Neural cell (in vitro differentiated cells): ENCODE measurements at regions not wholly inside any gene's neighbourhood (a gene's known extent, or its start where the extent isn't known, plus 50 kb on each side); places are given as distances from the start of the nearest gene placed in this dataset.

Experiments
- H2AFZ ChIP-seq: fragments of 200-600, 300-800 bp; sonication (generic), shearing (Covaris generic); 2 replicates; pipeline ENCODE4 v1.6.0; 2014; ENCODE audit warnings: low read depth, mild to moderate bottlenecking, antibody characterized with exemption, low read length, moderate library complexity
- H3F3A ChIP-seq: fragments of 200-600 bp; shearing (Covaris generic); 2 replicates; pipeline ENCODE4 v1.6.1; 2016; ENCODE audit warnings: mild to moderate bottlenecking, moderate library complexity, mixed read lengths, antibody characterized with exemption, low read length; ENCODE audit not compliant: insufficient read depth, poor library complexity, severe bottlenecking
- H3K27ac ChIP-seq: fragments of 200-600, 300-800 bp; sonication (generic), shearing (Covaris generic); 2 replicates; pipeline ENCODE4 v1.5.1; 2014; ENCODE audit warnings: mild to moderate bottlenecking, low read length, moderate library complexity
- H3K27me3 ChIP-seq: fragments of 300-800, 200-600 bp; sonication (generic), shearing (Covaris generic); 2 replicates; pipeline ENCODE4 v1.6.0; 2014; ENCODE audit warnings: mild to moderate bottlenecking, low read depth, low read length, moderate library complexity; ENCODE audit not compliant: insufficient read depth
- H3K36me3 ChIP-seq: fragments of 300-800, 200-600 bp; sonication (generic), shearing (Covaris generic); 2 replicates; pipeline ENCODE4 v1.5.1; 2014; ENCODE audit warnings: mild to moderate bottlenecking, antibody characterized with exemption, low read length, moderate library complexity; ENCODE audit not compliant: insufficient read depth
- H3K4me2 ChIP-seq: fragments of 300-800, 200-600 bp; sonication (generic), shearing (Covaris generic); 2 replicates; pipeline ENCODE4 v1.6.0; 2014; ENCODE audit warnings: mild to moderate bottlenecking, low read length
- H3K4me3 ChIP-seq: fragments of 300-800, 200-600 bp; sonication (generic), shearing (Covaris generic); 2 replicates; pipeline ENCODE4 v1.5.1; 2014; ENCODE audit warnings: mild to moderate bottlenecking, low read length, moderate library complexity
- H3K79me2 ChIP-seq: fragments of 200-600 bp; shearing (Covaris generic); replicated peaks from 2 replicates; pipeline ENCODE4 v1.6.0; 2014; ENCODE audit warnings: mild to moderate bottlenecking, low read length, moderate library complexity; ENCODE audit not compliant: insufficient read depth
- H3K9ac ChIP-seq: fragments of 300-800, 200-600 bp; sonication (generic), shearing (Covaris generic); 2 replicates; pipeline ENCODE4 v1.6.1; 2016; ENCODE audit warnings: mild to moderate bottlenecking, low read length, mixed read lengths
- H3K9me2 ChIP-seq: fragments of 200-600 bp; shearing (Covaris generic); 2 replicates; pipeline ENCODE4 v1.6.1; 2016; ENCODE audit warnings: mild to moderate bottlenecking, low read length, mixed read lengths; ENCODE audit not compliant: insufficient read depth
- H3K9me3 ChIP-seq: fragments of 200-600, 300-800 bp; sonication (generic), shearing (Covaris generic); 2 replicates; pipeline ENCODE4 v1.6.1; 2016; ENCODE audit warnings: mild to moderate bottlenecking, mixed run types, low read length, moderate library complexity, mixed read lengths
- H4K20me1 ChIP-seq: fragments of 200-600 bp; shearing (Covaris generic); 2 replicates; pipeline ENCODE4 v1.6.1; 2016; ENCODE audit warnings: mild to moderate bottlenecking, mixed run types; ENCODE audit not compliant: insufficient read depth
- EP300 ChIP-seq: fragments of 450-650 bp; conservative IDR thresholded peaks from 2 replicates; pipeline ENCODE4 v1.6.1; 2014; ENCODE audit warnings: antibody characterized with exemption, mild to moderate bottlenecking, moderate library complexity; ENCODE audit not compliant: poor library complexity, severe bottlenecking
- EZH2 ChIP-seq: fragments of 200-600, 300-800 bp; shearing (Covaris generic), sonication (generic); IDR thresholded peaks from 2 replicates; pipeline ENCODE4 v1.6.1; 2014; ENCODE audit warnings: antibody characterized with exemption, low read length, borderline replicate concordance, mild to moderate bottlenecking; ENCODE audit not compliant: insufficient read depth, poor library complexity, severe bottlenecking
- MXI1 ChIP-seq: fragments of 450-650 bp; conservative IDR thresholded peaks from 2 replicates; pipeline ENCODE4 v1.6.1; 2014; ENCODE audit warnings: antibody characterized with exemption, mild to moderate bottlenecking; ENCODE audit not compliant: poor library complexity, severe bottlenecking
- POLR2AphosphoS5 ChIP-seq: IDR thresholded peaks from 2 replicates; pipeline ENCODE4 v1.6.1; 2012
- RAD21 ChIP-seq: fragments of 450-650 bp; conservative IDR thresholded peaks from 2 replicates; pipeline ENCODE4 v1.6.1; 2014; ENCODE audit warnings: antibody characterized with exemption, mild to moderate bottlenecking, moderate library complexity
- SMC3 ChIP-seq: fragments of 450-650 bp; conservative IDR thresholded peaks from 2 replicates; pipeline ENCODE4 v1.6.1; 2014; ENCODE audit warnings: antibody characterized with exemption, mild to moderate bottlenecking, moderate library complexity; ENCODE audit not compliant: poor library complexity
- TAF1 ChIP-seq: IDR thresholded peaks from 2 replicates; pipeline ENCODE4 v1.6.1; 2012; ENCODE audit warnings: low read depth
- TF ChIP-seq, protein P1 (sequence below): IDR thresholded peaks from 2 replicates; pipeline ENCODE4 v1.6.1; 2012; ENCODE audit warnings: borderline replicate concordance
- TF ChIP-seq, protein P2 (sequence below): fragments of 450-650 bp; IDR thresholded peaks from 2 replicates; pipeline ENCODE4 v1.5.1; 2014; ENCODE audit warnings: antibody characterized with exemption, mild to moderate bottlenecking, moderate library complexity; ENCODE audit not compliant: poor library complexity, severe bottlenecking

DNA sequence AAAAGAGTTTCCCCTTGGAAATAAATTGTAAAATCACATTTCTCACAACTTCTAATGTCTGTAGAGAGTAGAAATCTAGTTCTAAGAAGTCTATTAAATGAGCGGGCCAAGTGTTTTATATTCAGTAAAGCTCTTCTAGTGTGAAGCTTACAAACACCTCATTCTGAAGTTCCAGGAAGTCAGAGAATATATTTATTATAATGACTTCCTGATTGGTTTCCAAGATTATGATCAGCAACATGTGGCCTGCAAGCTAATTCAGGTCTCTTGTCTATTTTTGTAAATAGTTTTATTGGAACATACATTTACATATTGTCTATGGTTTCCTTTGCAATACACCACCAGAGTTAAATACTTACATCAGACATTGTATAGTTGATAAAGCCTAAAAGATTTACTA lies 603.9 kb downstream of the AMY1C start:
- no peaks in the 10 kb centered on the region for H3K79me2 ChIP-seq
- H3K9me2 ChIP-seq: no peaks in the 10 kb centered on the region
- no peaks in the 10 kb centered on the region for H3K36me3 ChIP-seq
- no peaks in the 10 kb centered on the region for H3K9me3 ChIP-seq
- H2AFZ ChIP-seq: no peak overlapping the region
- H3K27ac ChIP-seq: no peak overlapping the region
- H3K4me3 ChIP-seq: no peak overlapping the region
- TF ChIP-seq TAF1: no peak
- TF ChIP-seq, protein P1, sequence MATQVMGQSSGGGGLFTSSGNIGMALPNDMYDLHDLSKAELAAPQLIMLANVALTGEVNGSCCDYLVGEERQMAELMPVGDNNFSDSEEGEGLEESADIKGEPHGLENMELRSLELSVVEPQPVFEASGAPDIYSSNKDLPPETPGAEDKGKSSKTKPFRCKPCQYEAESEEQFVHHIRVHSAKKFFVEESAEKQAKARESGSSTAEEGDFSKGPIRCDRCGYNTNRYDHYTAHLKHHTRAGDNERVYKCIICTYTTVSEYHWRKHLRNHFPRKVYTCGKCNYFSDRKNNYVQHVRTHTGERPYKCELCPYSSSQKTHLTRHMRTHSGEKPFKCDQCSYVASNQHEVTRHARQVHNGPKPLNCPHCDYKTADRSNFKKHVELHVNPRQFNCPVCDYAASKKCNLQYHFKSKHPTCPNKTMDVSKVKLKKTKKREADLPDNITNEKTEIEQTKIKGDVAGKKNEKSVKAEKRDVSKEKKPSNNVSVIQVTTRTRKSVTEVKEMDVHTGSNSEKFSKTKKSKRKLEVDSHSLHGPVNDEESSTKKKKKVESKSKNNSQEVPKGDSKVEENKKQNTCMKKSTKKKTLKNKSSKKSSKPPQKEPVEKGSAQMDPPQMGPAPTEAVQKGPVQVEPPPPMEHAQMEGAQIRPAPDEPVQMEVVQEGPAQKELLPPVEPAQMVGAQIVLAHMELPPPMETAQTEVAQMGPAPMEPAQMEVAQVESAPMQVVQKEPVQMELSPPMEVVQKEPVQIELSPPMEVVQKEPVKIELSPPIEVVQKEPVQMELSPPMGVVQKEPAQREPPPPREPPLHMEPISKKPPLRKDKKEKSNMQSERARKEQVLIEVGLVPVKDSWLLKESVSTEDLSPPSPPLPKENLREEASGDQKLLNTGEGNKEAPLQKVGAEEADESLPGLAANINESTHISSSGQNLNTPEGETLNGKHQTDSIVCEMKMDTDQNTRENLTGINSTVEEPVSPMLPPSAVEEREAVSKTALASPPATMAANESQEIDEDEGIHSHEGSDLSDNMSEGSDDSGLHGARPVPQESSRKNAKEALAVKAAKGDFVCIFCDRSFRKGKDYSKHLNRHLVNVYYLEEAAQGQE: no peak
- TF ChIP-seq SMC3: no peak
- no peak for TF ChIP-seq EZH2
- TF ChIP-seq, protein P2, sequence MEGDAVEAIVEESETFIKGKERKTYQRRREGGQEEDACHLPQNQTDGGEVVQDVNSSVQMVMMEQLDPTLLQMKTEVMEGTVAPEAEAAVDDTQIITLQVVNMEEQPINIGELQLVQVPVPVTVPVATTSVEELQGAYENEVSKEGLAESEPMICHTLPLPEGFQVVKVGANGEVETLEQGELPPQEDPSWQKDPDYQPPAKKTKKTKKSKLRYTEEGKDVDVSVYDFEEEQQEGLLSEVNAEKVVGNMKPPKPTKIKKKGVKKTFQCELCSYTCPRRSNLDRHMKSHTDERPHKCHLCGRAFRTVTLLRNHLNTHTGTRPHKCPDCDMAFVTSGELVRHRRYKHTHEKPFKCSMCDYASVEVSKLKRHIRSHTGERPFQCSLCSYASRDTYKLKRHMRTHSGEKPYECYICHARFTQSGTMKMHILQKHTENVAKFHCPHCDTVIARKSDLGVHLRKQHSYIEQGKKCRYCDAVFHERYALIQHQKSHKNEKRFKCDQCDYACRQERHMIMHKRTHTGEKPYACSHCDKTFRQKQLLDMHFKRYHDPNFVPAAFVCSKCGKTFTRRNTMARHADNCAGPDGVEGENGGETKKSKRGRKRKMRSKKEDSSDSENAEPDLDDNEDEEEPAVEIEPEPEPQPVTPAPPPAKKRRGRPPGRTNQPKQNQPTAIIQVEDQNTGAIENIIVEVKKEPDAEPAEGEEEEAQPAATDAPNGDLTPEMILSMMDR: no peak
- no peak for TF ChIP-seq POLR2AphosphoS5
- no peak for TF ChIP-seq MXI1
- TF ChIP-seq RAD21: no peak
- no peak for TF ChIP-seq EP300
- no peaks in the 10 kb centered on the region for H4K20me1 ChIP-seq
- no peak overlapping the region for H3K9ac ChIP-seq
- no peaks in the 10 kb centered on the region for H3F3A ChIP-seq
- H3K27me3 ChIP-seq: no peaks in the 10 kb centered on the region
- H3K4me2 ChIP-seq: no peak overlapping the region

DNA sequence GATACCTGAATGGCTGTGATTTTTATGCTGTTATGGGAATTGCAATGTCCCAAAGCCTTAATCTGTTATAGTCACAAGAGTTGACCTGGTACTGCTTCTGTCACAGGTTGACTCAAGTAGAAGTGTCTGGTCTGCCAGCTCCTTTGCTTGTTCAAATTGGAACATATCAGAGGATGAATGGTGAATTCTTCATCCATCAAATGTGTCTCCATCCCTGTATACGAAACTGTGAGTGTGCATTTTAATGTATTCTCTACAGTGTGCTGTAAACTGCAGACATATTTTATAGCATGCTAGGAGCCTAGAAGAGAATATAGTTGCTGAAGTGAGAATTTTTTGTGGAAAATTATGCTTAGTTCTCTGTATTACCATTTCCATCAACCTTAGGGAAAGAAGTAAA lies 608.4 kb downstream of the AMY1C start:
- Histone ChIP-seq H3K4me3 (no peak overlapping the region), H3K9ac (no peak overlapping the region), H3K4me2 (no peak overlapping the region), H4K20me1 (no peaks in the 10 kb centered on the region), H3K36me3 (no peaks in the 10 kb centered on the region), H3K9me2 (no peaks in the 10 kb centered on the region), H3K79me2 (no peaks in the 10 kb centered on the region), H3K9me3 (no peaks in the 10 kb centered on the region), H2AFZ (no peak overlapping the region), H3F3A (no peaks in the 10 kb centered on the region), H3K27ac (no peak overlapping the region), H3K27me3 (no peaks in the 10 kb centered on the region)
- no peak for TF ChIP-seq RAD21
- TF ChIP-seq MXI1: no peak

DNA sequence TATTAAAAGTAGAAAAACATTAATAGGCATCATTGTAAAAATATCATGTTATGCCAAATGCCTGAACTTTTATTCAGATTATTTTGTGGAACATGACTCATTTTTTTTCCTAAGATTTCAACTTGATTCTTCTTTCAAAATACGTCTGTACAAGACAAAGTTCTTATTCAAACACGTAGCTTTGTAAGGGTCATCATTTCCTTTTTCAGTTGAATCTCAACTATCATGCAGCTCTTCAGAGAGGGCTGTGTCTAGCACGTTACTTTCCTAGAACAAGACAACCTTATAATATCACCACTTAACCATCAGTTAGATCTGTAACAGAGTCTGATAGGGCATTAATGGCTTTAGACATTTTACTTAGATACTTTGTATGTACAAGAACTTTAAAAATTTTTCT lies 608.9 kb downstream of the AMY1C start:
- H3K9me3 ChIP-seq: no peaks in the 10 kb centered on the region
- H3K27me3 ChIP-seq: no peaks in the 10 kb centered on the region
- no peaks in the 10 kb centered on the region for H3K36me3 ChIP-seq
- no peak overlapping the region for H3K9ac ChIP-seq
- TF ChIP-seq RAD21 (no peak), EP300 (no peak), TAF1 (no peak), SMC3 (no peak), MXI1 (no peak), POLR2AphosphoS5 (no peak), EZH2 (no peak)
- TF ChIP-seq, protein P1: no peak
- TF ChIP-seq, protein P2: no peak
- H3F3A ChIP-seq: no peaks in the 10 kb centered on the region
- no peaks in the 10 kb centered on the region for H4K20me1 ChIP-seq
- H3K4me3 ChIP-seq: no peak overlapping the region
- no peak overlapping the region for H3K4me2 ChIP-seq
- no peak overlapping the region for H3K27ac ChIP-seq
- H3K9me2 ChIP-seq: no peaks in the 10 kb centered on the region
- H2AFZ ChIP-seq: no peak overlapping the region
- H3K79me2 ChIP-seq: no peaks in the 10 kb centered on the region
